Cardiac septum (tissue), 1 donor: ENCODE measurements at regions not wholly inside any gene's neighbourhood (a gene's known extent, or its start where the extent isn't known, plus 50 kb on each side); places are given as distances from the start of the nearest gene placed in this dataset.
"Not testable (repeated sequence)": the region's sequence is repeated elsewhere in the genome, so short reads cannot be mapped to it uniquely, and the experiment has no call there.

Experiments
- DNase-seq: peaks from one replicate; pipeline ENCODE4 v3.0.0-alpha.2; 2020; ENCODE audit warnings: low spot score
- intact Hi-C: fragments of 100-400 bp; cut with DNase I; formaldehyde crosslinking; loops from one replicate; pipeline ENCODE4 v1.14.0; 2022
- donor health status: DM: no; HTN: no; CAD: no.

- no peak for DNase-seq
Observed at GRCh38 chr1:168824418-168825065, 95.5 kb upstream of the DPT start.

GRCh38 chr1:168825129-168825528, 96.1 kb upstream of the DPT start:
- DNase-seq, result no peak
- intact Hi-C loops, result no loop called here

More at GRCh38 chr1:168824418-168825065, 95.5 kb upstream of the DPT start:
- intact Hi-C loops, result loop anchor here (5.0 kb wide), 2 partner anchors 52 to 102 kb away; no protein-coding TSS in a partner anchor

GRCh38 chr1:168825820-168826219, 96.8 kb upstream of the DPT start:
- intact Hi-C loops, result no loop called here
- no peak for DNase-seq

GRCh38 chr1:168826269-168826668, 97.3 kb upstream of the DPT start:
- no peak for DNase-seq
- intact Hi-C loops, result no loop called here

- intact Hi-C loops, result no loop called here
- no peak for DNase-seq
Observed at GRCh38 chr1:168827557-168827956, 98.6 kb upstream of the DPT start.

GRCh38 chr1:168829876-168830275, 100.9 kb upstream of the DPT start:
- intact Hi-C loops, result no loop called here
- DNase-seq, result no peak

GRCh38 chr1:168830562-168830961, 101.6 kb upstream of the DPT start:
- intact Hi-C loops, result no loop called here
- no peak for DNase-seq

GRCh38 chr1:168832661-168833060, 103.7 kb upstream of the DPT start:
- no peak for DNase-seq
- intact Hi-C loops, result no loop called here

GRCh38 chr1:168833362-168833761, 104.4 kb upstream of the DPT start:
- intact Hi-C loops, result no loop called here
- no peak for DNase-seq

- intact Hi-C loops, result no loop called here
- DNase-seq, result no peak
Observed at GRCh38 chr1:168833801-168834224, 104.8 kb upstream of the DPT start.

- intact Hi-C loops, result no loop called here
- no peak for DNase-seq
Observed at GRCh38 chr1:168834225-168834872, 105.3 kb upstream of the DPT start.

GRCh38 chr1:168835176-168835575, 106.2 kb upstream of the DPT start:
- intact Hi-C loops, result loop anchor here (5.0 kb wide), 1 partner anchor 272 kb away; the partner anchor contains the start of gene ATP1B1
- DNase-seq, result no peak

- no peak for DNase-seq
- intact Hi-C loops, result loop anchor here (5.0 kb wide), 1 partner anchor 272 kb away; the partner anchor contains the start of gene ATP1B1
Observed at GRCh38 chr1:168835791-168836190, 106.8 kb upstream of the DPT start.

- intact Hi-C loops, result loop anchor here (5.0 kb wide), 1 partner anchor 271 kb away; the partner anchor contains the start of gene ATP1B1
- no peak for DNase-seq
Observed at GRCh38 chr1:168836469-168836868, 107.5 kb upstream of the DPT start.

- DNase-seq, result not testable (repeated sequence)
- intact Hi-C loops, result loop anchor here (5.0 kb wide), 1 partner anchor 270 kb away; the partner anchor contains the start of gene ATP1B1
Observed at GRCh38 chr1:168837230-168837629, 108.2 kb upstream of the DPT start.

GRCh38 chr1:168842306-168842705, 113.3 kb upstream of the DPT start:
- intact Hi-C loops, result no loop called here
- no peak for DNase-seq

GRCh38 chr1:168842916-168843315, 113.9 kb upstream of the DPT start:
- intact Hi-C loops, result no loop called here
- DNase-seq, result no peak

- intact Hi-C loops, result no loop called here
- no peak for DNase-seq
Observed at GRCh38 chr1:168843401-168843800, 114.4 kb upstream of the DPT start.

GRCh38 chr1:168843950-168844349, 114.9 kb upstream of the DPT start:
- DNase-seq, result no peak
- intact Hi-C loops, result no loop called here

- intact Hi-C loops, result no loop called here
- DNase-seq, result no peak
Observed at GRCh38 chr1:168845140-168845539, 116.1 kb upstream of the DPT start.

- intact Hi-C loops, result no loop called here
- no peak for DNase-seq
Observed at GRCh38 chr1:168848051-168848450, 119.0 kb upstream of the DPT start.
